Ovary (tissue), 3 donors: ENCODE measurements at regions not wholly inside any gene's neighbourhood (a gene's known extent, or its start where the extent isn't known, plus 50 kb on each side); places are given as distances from the start of the nearest gene placed in this dataset.

ENCODE experiments used
- CTCF ChIP-seq, 3 donors: fragments of 450-650 bp in 2 of 3; fragments of 200-600 bp in 1 of 3; IDR thresholded peaks; one replicate each; pipeline versions ENCODE4 v1.5.1 to v1.8.0; 2016 to 2022; ENCODE audit warnings: antibody characterized with exemption in 3 of 3, mild to moderate bottlenecking in 1 of 3
- EP300 ChIP-seq: sonication (generic); formaldehyde crosslinking; IDR thresholded peaks from one replicate; pipeline ENCODE4 v1.6.1; 2017; ENCODE audit warnings: antibody characterized with exemption
- POLR2A ChIP-seq: fragments of 450-650 bp; IDR thresholded peaks from one replicate; pipeline ENCODE4 v1.6.1; 2017; ENCODE audit warnings: antibody characterized with exemption, mild to moderate bottlenecking, moderate library complexity
- donor health status: DM: no; HTN: no; CAD: no.

GRCh38 chr13:110015253-110015652 lies 228.9 kb upstream of the IRS2 start:
- TF ChIP-seq POLR2A (no peak), EP300 (no peak), CTCF (IDR thresholded peaks at IDR 0.05) (no peak)
